GM10266 (cell line): ENCODE measurements at regions not wholly inside any gene's neighbourhood (a gene's known extent, or its start where the extent isn't known, plus 50 kb on each side); places are given as distances from the start of the nearest gene placed in this dataset.
"Not testable (repeated sequence)": the region's sequence is repeated elsewhere in the genome, so short reads cannot be mapped to it uniquely, and the experiment has no call there.

ENCODE experiments used
- DNase-seq: peaks from one replicate; pipeline ENCODE4 v3.0.0; 2012; ENCODE audit errors: extremely low spot score
- TF ChIP-seq, protein P1 (sequence below): IDR thresholded peaks from 2 replicates; pipeline ENCODE4 v1.5.1; 2012; ENCODE audit warnings: mild to moderate bottlenecking, low read depth; ENCODE audit not compliant: control insufficient read depth, insufficient read depth; ENCODE audit errors: missing control alignments

DNA sequence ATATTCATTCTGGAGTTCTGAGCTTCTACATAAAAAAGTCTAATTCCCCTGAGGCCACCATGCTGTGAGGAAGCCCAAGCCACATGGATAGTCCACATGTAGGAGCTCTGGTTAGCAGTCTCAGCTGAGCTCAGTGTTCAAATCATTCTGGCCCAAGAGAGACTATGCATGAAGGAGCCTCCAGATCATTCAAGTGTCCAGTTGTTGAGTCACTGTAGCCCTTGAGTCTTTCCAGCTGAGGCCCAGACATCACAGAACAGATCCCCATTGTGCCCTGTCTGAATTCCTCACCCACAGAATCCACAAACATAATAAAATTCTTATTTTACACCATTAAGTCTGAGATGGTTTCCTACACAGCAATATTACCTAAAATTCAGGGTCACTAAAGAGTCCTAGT, 107.0 kb upstream of the NGF start:
- TF ChIP-seq, protein P1, sequence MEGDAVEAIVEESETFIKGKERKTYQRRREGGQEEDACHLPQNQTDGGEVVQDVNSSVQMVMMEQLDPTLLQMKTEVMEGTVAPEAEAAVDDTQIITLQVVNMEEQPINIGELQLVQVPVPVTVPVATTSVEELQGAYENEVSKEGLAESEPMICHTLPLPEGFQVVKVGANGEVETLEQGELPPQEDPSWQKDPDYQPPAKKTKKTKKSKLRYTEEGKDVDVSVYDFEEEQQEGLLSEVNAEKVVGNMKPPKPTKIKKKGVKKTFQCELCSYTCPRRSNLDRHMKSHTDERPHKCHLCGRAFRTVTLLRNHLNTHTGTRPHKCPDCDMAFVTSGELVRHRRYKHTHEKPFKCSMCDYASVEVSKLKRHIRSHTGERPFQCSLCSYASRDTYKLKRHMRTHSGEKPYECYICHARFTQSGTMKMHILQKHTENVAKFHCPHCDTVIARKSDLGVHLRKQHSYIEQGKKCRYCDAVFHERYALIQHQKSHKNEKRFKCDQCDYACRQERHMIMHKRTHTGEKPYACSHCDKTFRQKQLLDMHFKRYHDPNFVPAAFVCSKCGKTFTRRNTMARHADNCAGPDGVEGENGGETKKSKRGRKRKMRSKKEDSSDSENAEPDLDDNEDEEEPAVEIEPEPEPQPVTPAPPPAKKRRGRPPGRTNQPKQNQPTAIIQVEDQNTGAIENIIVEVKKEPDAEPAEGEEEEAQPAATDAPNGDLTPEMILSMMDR: no peak
- no peak for DNase-seq

DNA sequence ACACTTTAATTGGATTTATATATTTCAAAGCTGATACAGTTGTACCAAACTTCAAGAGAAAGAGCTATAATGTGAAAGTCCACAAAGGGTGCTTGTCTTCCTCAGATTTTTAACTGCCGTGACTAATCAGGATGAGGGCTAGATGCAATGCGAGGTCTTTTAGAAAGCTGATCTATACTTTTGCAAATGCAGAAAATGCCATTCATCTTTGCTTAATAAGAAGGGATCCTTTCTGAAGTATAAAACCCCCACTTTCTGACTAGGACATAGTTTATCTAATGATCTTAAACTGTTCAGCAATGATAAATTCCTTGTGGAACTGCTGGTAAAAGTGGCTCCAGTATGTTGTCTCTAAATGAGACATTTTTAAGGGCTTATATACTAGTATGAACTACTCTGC, 102.7 kb upstream of the NGF start:
- no peak for DNase-seq
- TF ChIP-seq, protein P1: no peak

DNA sequence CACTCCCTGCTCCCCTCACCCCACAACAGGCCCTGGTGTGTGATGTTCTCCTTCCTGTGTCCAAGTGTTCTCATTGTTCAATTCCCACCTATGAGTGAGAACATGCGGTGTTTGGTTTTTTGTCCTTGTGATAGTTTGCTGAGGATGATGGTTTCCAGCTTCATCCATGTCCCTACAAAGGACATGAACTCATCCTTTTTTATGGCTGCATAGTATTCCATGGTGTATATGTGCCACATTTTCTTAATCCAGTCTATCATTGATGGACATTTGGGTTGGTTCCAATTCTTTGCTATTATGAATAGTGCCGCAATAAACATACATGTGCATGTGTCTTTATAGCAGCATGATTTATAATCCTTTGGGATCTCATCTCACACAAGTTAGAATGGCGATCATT, 101.5 kb upstream of the NGF start:
- not testable (repeated sequence) for DNase-seq

DNA sequence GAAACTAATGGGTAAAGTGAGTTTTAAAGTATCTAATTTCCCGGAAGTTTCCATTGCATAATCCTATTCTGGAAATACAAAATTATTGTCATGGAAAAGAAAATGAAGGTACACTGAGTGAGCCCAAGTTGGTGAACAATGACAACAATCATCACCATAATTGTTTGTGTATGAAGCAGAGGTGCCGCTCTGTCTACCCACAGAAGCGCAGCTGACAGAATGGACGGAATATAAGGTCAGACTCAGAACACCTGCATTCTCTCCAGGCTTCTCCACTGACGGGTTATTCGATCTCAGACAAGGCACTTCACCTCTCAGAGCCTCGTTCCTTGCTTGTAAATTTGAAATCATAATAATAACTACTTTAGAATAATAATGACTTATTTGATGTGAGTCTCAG, 99.1 kb upstream of the NGF start:
- DNase-seq: no peak

DNA sequence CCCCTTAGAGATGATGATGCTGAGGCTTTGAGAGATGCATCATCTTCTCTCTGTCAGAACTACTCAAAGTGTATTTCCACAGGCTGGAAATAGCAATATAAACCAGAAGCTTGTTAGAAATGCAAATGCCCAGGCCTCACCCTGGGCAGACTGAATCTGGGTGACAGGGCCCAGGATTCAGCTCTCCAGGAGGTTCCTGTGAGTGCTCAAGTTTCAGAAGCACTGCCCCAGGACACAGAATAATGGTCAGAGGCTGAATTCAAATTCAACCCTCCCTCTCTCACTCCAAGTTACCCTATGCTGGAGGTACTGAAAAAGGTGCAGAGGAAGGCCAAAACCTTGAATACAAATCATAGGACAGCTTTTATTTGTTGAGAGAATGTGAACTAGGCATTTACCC, 98.5 kb upstream of the NGF start:
- DNase-seq: no peak
- TF ChIP-seq, protein P1: no peak

More for the DNA sequence above, 99.1 kb upstream of the NGF start:
- TF ChIP-seq, protein P1: no peak

DNA sequence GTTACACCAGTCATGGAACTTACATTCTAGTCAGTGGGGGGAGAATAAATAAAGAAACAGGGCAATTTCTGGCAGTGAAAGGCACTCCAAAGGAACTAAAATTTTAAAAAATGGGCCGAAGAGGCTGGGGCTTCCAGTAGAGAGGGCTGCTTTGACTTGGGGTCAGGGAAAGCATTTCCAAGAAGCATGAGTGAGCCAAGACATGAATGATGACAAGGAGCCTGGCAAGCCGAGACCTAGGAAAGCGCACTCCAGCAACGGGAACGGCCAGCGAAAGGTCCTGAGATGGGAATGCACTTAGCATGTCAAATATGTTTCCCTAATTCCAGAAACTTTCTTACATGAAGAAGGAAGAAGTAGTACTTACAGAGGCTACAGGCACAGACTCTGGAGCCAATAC, 95.4 kb upstream of the NGF start:
- no peak for DNase-seq
- TF ChIP-seq, protein P1: no peak

DNA sequence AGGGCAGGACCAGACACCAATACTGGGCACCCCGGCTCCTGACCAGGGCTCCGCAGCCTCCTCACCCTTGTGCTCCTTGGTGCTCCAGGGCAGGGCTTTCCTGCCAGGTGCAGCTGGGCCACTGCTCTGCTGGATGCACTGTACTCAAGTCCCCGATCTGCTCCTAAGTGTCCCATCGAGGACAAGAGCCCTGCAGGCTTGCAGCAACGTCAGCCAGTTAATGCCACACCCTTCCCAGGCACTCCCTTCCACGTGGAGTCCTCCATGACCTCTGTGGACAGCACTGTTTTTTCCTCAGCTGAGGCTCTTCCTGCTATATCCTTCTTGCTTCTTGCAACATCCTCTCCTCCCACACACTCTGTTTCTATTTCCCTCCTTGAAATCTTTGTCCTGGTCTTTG, 94.0 kb upstream of the NGF start:
- DNase-seq: no peak
- TF ChIP-seq, protein P1: no peak

DNA sequence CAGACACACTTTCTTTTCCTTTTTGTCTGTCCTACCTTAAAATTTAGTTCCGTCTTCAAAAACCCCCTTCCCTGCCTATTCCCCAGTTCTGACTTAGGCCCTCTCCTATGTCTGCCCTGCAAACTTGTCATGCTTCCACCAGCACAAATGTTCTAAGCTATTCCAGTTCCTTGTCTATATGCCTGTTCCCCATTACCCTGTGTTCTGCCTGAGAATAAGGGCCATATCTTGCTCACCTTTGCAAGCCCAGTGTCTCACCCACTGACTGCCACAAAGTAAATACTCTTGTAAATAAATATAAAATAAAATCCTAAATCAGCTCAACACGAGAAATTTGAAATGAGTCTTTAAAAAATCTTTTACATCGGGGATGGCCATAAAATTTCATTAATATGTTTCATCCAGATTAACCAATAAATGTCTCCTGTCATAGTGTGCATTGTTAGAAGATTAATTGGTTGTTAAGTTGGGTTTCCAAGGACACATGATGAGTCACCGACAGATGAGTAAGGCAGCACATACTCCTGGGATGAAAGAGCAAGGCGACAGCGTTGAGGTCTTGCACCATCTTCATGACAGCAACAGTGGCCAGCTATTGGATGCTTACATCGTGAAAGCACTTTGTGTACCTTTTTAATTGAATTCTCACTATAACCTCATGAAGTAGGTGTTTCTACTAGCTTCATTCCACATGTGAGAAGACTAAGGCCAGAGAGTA, 92.6 kb upstream of the NGF start:
- DNase-seq: no peak
- TF ChIP-seq, protein P1: no peak
